K562 (cell line): ENCODE measurements at regions not wholly inside any gene's neighbourhood (a gene's known extent, or its start where the extent isn't known, plus 50 kb on each side); places are given as distances from the start of the nearest gene placed in this dataset.

ENCODE experiments used
- MGA ChIP-seq: fragments of 450-650 bp; IDR thresholded peaks from 2 replicates; pipeline ENCODE4 v1.6.1; 2016; ENCODE audit warnings: mild to moderate bottlenecking, moderate library complexity
- RUNX1 ChIP-seq: sonication (generic); IDR thresholded peaks from 2 replicates; pipeline ENCODE4 v1.6.1; 2016; ENCODE audit warnings: antibody characterized with exemption, low read depth

GRCh38 chr21:43271452-43272020, 102.7 kb downstream of the CRYAA start (continued):
- no peak for TF ChIP-seq MGA
- TF ChIP-seq RUNX1 = no peak
